KBM-7 (cell line): ENCODE measurements at regions not wholly inside any gene's neighbourhood (a gene's known extent, or its start where the extent isn't known, plus 50 kb on each side); places are given as distances from the start of the nearest gene placed in this dataset.

Experiments used
- DNase-seq: peaks from one replicate; pipeline ENCODE4 v3.0.0-alpha.2; 2015
- in situ Hi-C: fragments of 300-500 bp; cut with MboI; formaldehyde crosslinking; loops from 2 replicates; pipeline ENCODE4 v1.14.3; 2020; ENCODE audit warnings: low sequenced_read_pairs, low pct_unique_long_range_greater_than_20kb, mixed read lengths

- DNase-seq: no peak
- in situ Hi-C loops: no loop called here
These were observed 229.7 kb upstream of the SYT10 start for GRCh38 chr12:33669349-33669748.

- DNase-seq: no peak
- in situ Hi-C loops: no loop called here
These were observed 230.7 kb upstream of the SYT10 start for GRCh38 chr12:33670284-33670683.

GRCh38 chr12:33671676-33672075, 232.1 kb upstream of the SYT10 start:
- no peak for DNase-seq
- in situ Hi-C loops: no loop called here

- no peak for DNase-seq
- in situ Hi-C loops: no loop called here
These were observed 233.4 kb upstream of the SYT10 start for GRCh38 chr12:33672836-33673577.

GRCh38 chr12:33676866-33677265, 237.2 kb upstream of the SYT10 start:
- no peak for DNase-seq
- in situ Hi-C loops: no loop called here

GRCh38 chr12:33678221-33678964, 238.8 kb upstream of the SYT10 start:
- no peak for DNase-seq
- in situ Hi-C loops: no loop called here

- in situ Hi-C loops: no loop called here
- DNase-seq: no peak
These were observed 250.9 kb upstream of the SYT10 start for GRCh38 chr12:33690562-33690961.

GRCh38 chr12:33703221-33703620, 263.6 kb upstream of the SYT10 start:
- in situ Hi-C loops: no loop called here
- DNase-seq: no peak

GRCh38 chr12:33706927-33707326, 267.3 kb upstream of the SYT10 start:
- in situ Hi-C loops: no loop called here

GRCh38 chr12:33708935-33709334, 269.3 kb upstream of the SYT10 start:
- DNase-seq: no peak
- in situ Hi-C loops: no loop called here

More at GRCh38 chr12:33706927-33707326, 267.3 kb upstream of the SYT10 start:
- DNase-seq: no peak

- no peak for DNase-seq
- in situ Hi-C loops: no loop called here
These were observed 270.9 kb upstream of the SYT10 start for GRCh38 chr12:33710548-33710947.

GRCh38 chr12:33718631-33719030, 279.0 kb upstream of the SYT10 start:
- in situ Hi-C loops: no loop called here
- no peak for DNase-seq

- no peak for DNase-seq
- in situ Hi-C loops: no loop called here
These were observed 281.9 kb upstream of the SYT10 start for GRCh38 chr12:33721561-33721960.

- DNase-seq: no peak
These were observed 285.2 kb upstream of the SYT10 start for GRCh38 chr12:33724867-33725266.

GRCh38 chr12:33734871-33735270, 287.4 kb upstream of the ALG10 start:
- in situ Hi-C loops: no loop called here
- DNase-seq: no peak

More at GRCh38 chr12:33724867-33725266, 285.2 kb upstream of the SYT10 start:
- in situ Hi-C loops: no loop called here

GRCh38 chr12:33752854-33753253, 269.4 kb upstream of the ALG10 start:
- in situ Hi-C loops: no loop called here

GRCh38 chr12:33757701-33758100, 264.6 kb upstream of the ALG10 start:
- no peak for DNase-seq
- in situ Hi-C loops: no loop called here

More at GRCh38 chr12:33752854-33753253, 269.4 kb upstream of the ALG10 start:
- DNase-seq: no peak

- DNase-seq: no peak
- in situ Hi-C loops: no loop called here
These were observed 263.0 kb upstream of the ALG10 start for GRCh38 chr12:33759279-33759678.

- DNase-seq: no peak
- in situ Hi-C loops: no loop called here
These were observed 259.0 kb upstream of the ALG10 start for GRCh38 chr12:33763331-33763730.

- no peak for DNase-seq
- in situ Hi-C loops: no loop called here
These were observed 251.6 kb upstream of the ALG10 start for GRCh38 chr12:33770652-33771051.

GRCh38 chr12:33771889-33772288, 250.4 kb upstream of the ALG10 start:
- in situ Hi-C loops: no loop called here
- no peak for DNase-seq
